Mucosa of descending colon (tissue), 3 donors: ENCODE measurements at regions not wholly inside any gene's neighbourhood (a gene's known extent, or its start where the extent isn't known, plus 50 kb on each side); places are given as distances from the start of the nearest gene placed in this dataset.

Source experiments
- ATAC-seq: fragments of 200-7000 bp; cut with Tn5 transposase; one replicate; pipeline ENCODE4 v1.9.1; 2020; ENCODE audit warnings: mild to moderate bottlenecking, moderate library complexity
- DNase-seq, 3 donors: peaks; one replicate each; pipeline ENCODE4 v3.0.0-alpha.2; 2020
- H3K36me3 ChIP-seq: fragments of 200-600 bp; one replicate; pipeline ENCODE4 v1.8.0; 2021; ENCODE audit warnings: low read depth, mild to moderate bottlenecking
- H3K4me1 ChIP-seq: fragments of 200-600 bp; one replicate; pipeline ENCODE4 v1.8.0; 2021; ENCODE audit warnings: low read depth, mild to moderate bottlenecking
- H3K4me3 ChIP-seq: fragments of 200-600 bp; one replicate; pipeline ENCODE4 v1.8.0; 2021; ENCODE audit warnings: mild to moderate bottlenecking
- H3K9me3 ChIP-seq: fragments of 200-600 bp; one replicate; pipeline ENCODE4 v1.8.0; 2021; ENCODE audit warnings: mild to moderate bottlenecking
- CTCF ChIP-seq: fragments of 200-600 bp; IDR thresholded peaks from one replicate; pipeline ENCODE4 v1.8.0; 2022; ENCODE audit warnings: antibody characterized with exemption, mild to moderate bottlenecking
- intact Hi-C, 2 donors: fragments of 100-400 bp; cut with DNase I in 1 of 2; cut with micrococcal nuclease in 1 of 2; formaldehyde crosslinking; loops; one replicate each; pipeline versions ENCODE4 v1.11.0 to v1.11.1; 2022; cut with DNase I, micrococcal nuclease
- donor health status: DM: no; HTN: no; CAD: no; lungs with moderate emphysema.
- donor health status: DM: no; HTN: no; CAD: no.
- donor health status: DM: no; HTN: yes; CAD: no.

GRCh38 chr3:72287956-72288355, 503.0 kb upstream of the PROK2 start:
- ATAC-seq: no peak
- TF ChIP-seq CTCF: no peak
- Histone ChIP-seq H3K4me1 (peaks cover 5% of the 10 kb centered on the region), H3K9me3 (no peaks in the 10 kb centered on the region), H3K4me3 (no peak overlapping the region), H3K36me3 (no peaks in the 10 kb centered on the region)
- no peak for DNase-seq
- intact Hi-C loops: no loop called here

GRCh38 chr3:72285502-72285901, 500.6 kb upstream of the PROK2 start:
- ATAC-seq (no peak), DNase-seq (no peak)
- Histone ChIP-seq H3K4me1 (peaks cover 5% of the 10 kb centered on the region), H3K9me3 (no peaks in the 10 kb centered on the region), H3K36me3 (no peaks in the 10 kb centered on the region), H3K4me3 (no peak overlapping the region)
- no peak for TF ChIP-seq CTCF
- intact Hi-C loops: no loop called here

DNA sequence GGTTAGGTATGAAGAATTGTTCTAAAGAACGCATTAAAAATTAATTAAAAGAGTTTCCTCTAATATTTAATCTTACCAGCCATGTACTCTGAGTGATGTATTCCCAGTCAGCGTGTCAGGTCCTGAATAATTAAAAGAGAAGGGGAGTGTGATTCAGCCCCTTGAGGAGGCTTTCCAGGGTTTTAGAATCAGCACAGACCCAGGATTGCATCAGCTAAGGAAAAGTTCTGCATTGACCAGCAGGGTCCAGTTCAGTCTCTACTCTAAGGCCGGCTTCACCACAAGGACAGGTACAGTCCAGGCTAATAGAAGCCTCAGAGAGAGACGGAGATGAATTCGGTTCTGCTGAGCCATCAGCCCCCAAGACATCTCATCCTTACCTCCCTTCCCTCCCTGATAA, 499.5 kb upstream of the PROK2 start:
- Histone ChIP-seq H3K36me3 (no peaks in the 10 kb centered on the region), H3K9me3 (no peaks in the 10 kb centered on the region), H3K4me3 (no peak overlapping the region), H3K4me1 (peaks cover 5% of the 10 kb centered on the region)
- intact Hi-C loops: no loop called here
- ATAC-seq (no peak), DNase-seq (no peak)
- no peak for TF ChIP-seq CTCF

GRCh38 chr3:72282918-72283317, 498.0 kb upstream of the PROK2 start:
- no peak overlapping the region for H3K4me3 ChIP-seq
- DNase-seq: no peak
- H3K4me1 ChIP-seq: no peaks in the 10 kb centered on the region
- no peak for TF ChIP-seq CTCF
- intact Hi-C loops: no loop called here
- no peaks in the 10 kb centered on the region for H3K36me3 ChIP-seq
- no peak for ATAC-seq
- no peaks in the 10 kb centered on the region for H3K9me3 ChIP-seq

- ATAC-seq (no peak), DNase-seq (no peak)
- no peaks in the 10 kb centered on the region for H3K36me3 ChIP-seq
- intact Hi-C loops: no loop called here
- H3K4me3 ChIP-seq: no peak overlapping the region
- H3K4me1 ChIP-seq: no peaks in the 10 kb centered on the region
- no peaks in the 10 kb centered on the region for H3K9me3 ChIP-seq
- no peak for TF ChIP-seq CTCF
These were observed 496.6 kb upstream of the PROK2 start for GRCh38 chr3:72281551-72281950.

- TF ChIP-seq CTCF: no peak
- no peak overlapping the region for H3K4me3 ChIP-seq
- no peaks in the 10 kb centered on the region for H3K36me3 ChIP-seq
- H3K4me1 ChIP-seq: no peaks in the 10 kb centered on the region
- intact Hi-C loops: no loop called here
- no peak for DNase-seq
- ATAC-seq: no peak
- no peaks in the 10 kb centered on the region for H3K9me3 ChIP-seq
These were observed 495.9 kb upstream of the PROK2 start for GRCh38 chr3:72280876-72281275.
